SK-N-SH treated with all-trans-retinoic acid at 6 μM for 48 hours (cell line): ENCODE measurements at regions not wholly inside any gene's neighbourhood (a gene's known extent, or its start where the extent isn't known, plus 50 kb on each side); places are given as distances from the start of the nearest gene placed in this dataset.

Experiments used
- ATAC-seq: fragments of 200-7000 bp; cut with Tn5 transposase; 3 replicates; pipeline ENCODE4 v1.9.1; 2020; ENCODE audit warnings: mild to moderate bottlenecking, moderate library complexity
- ARNTL ChIP-seq: fragments of 450-650 bp; formaldehyde crosslinking; IDR thresholded peaks from 2 replicates; pipeline ENCODE4 v1.5.0; 2020; ENCODE audit warnings: low read depth, mild to moderate bottlenecking, moderate library complexity, borderline replicate concordance
- BACH2 ChIP-seq: fragments of 250-450 bp; sonication (Bioruptor Pico); IDR thresholded peaks from 2 replicates; pipeline ENCODE4 v1.9.0; 2021; ENCODE audit warnings: mild to moderate bottlenecking, borderline replicate concordance
- CSDC2 ChIP-seq: fragments of 250-450 bp; sonication (Bioruptor Pico); IDR thresholded peaks from 2 replicates; pipeline ENCODE4 v1.5.0; 2020; ENCODE audit warnings: mild to moderate bottlenecking, moderate library complexity
- ESRRG ChIP-seq: fragments of 250-450 bp; sonication (Bioruptor Pico); IDR thresholded peaks from 2 replicates; pipeline ENCODE4 v1.6.1; 2021; ENCODE audit warnings: mild to moderate bottlenecking
- GLIS3 ChIP-seq: fragments of 250-450 bp; sonication (Bioruptor Pico); IDR thresholded peaks from 2 replicates; pipeline ENCODE4 v1.5.0; 2020; ENCODE audit warnings: mild to moderate bottlenecking, moderate library complexity
- ISL1 ChIP-seq: fragments of 250-450 bp; sonication (Bioruptor Pico); IDR thresholded peaks from 2 replicates; pipeline ENCODE4 v2.1.2; 2022; ENCODE audit warnings: mild to moderate bottlenecking, moderate library complexity
- PPARA ChIP-seq: fragments of 250-450 bp; sonication (Bioruptor Pico); IDR thresholded peaks from 2 replicates; pipeline ENCODE4 v1.5.0; 2020; ENCODE audit warnings: mild to moderate bottlenecking, borderline replicate concordance
- RARB ChIP-seq: fragments of 250-450 bp; sonication (Bioruptor Pico); IDR thresholded peaks from 2 replicates; pipeline ENCODE4 v1.8.0; 2021; ENCODE audit warnings: mild to moderate bottlenecking, moderate library complexity
- TCF4 ChIP-seq: fragments of 250-450 bp; sonication (Bioruptor Pico); IDR thresholded peaks from 2 replicates; pipeline ENCODE4 v1.8.0; 2021; ENCODE audit warnings: mild to moderate bottlenecking, moderate library complexity, borderline replicate concordance
- TOX ChIP-seq: fragments of 250-450 bp; sonication (Bioruptor Pico); IDR thresholded peaks from 2 replicates; pipeline ENCODE4 v1.8.0; 2021; ENCODE audit warnings: mild to moderate bottlenecking, moderate library complexity, borderline replicate concordance
- TSHZ2 ChIP-seq: fragments of 250-450 bp; sonication (Bioruptor Pico); IDR thresholded peaks from 2 replicates; pipeline ENCODE4 v1.5.0; 2020; ENCODE audit warnings: mild to moderate bottlenecking, moderate library complexity
- ZC3H10 ChIP-seq: fragments of 250-450 bp; sonication (Bioruptor Pico); IDR thresholded peaks from 2 replicates; pipeline ENCODE4 v1.5.1; 2021; ENCODE audit warnings: mild to moderate bottlenecking, moderate library complexity
- ZFP3 ChIP-seq: fragments of 250-450 bp; sonication (Bioruptor Pico); IDR thresholded peaks from 2 replicates; pipeline ENCODE4 v1.5.0; 2020; ENCODE audit warnings: mild to moderate bottlenecking, moderate library complexity
- ZNF565 ChIP-seq: fragments of 450-650 bp; formaldehyde crosslinking; conservative IDR thresholded peaks from 2 replicates; pipeline ENCODE4 v1.5.0; 2020; ENCODE audit warnings: low read depth, mild to moderate bottlenecking, moderate library complexity
- ZNF70 ChIP-seq: fragments of 450-650 bp; formaldehyde crosslinking; IDR thresholded peaks from 2 replicates; pipeline ENCODE4 v1.5.0; 2020; ENCODE audit warnings: mild to moderate bottlenecking, moderate library complexity
- ZNF8 ChIP-seq: fragments of 450-650 bp; formaldehyde crosslinking; IDR thresholded peaks from 2 replicates; pipeline ENCODE4 v1.5.0; 2020; ENCODE audit warnings: mild to moderate bottlenecking, moderate library complexity
- TF ChIP-seq, protein P1 (sequence below): fragments of 250-450 bp; sonication (Bioruptor Pico); IDR thresholded peaks from 2 replicates; pipeline ENCODE4 v1.5.1; 2020; ENCODE audit warnings: low read depth, mild to moderate bottlenecking, moderate library complexity
- TF ChIP-seq, protein P2 (sequence below): fragments of 250-450 bp; sonication (Bioruptor Pico); IDR thresholded peaks from 2 replicates; pipeline ENCODE4 v1.8.0; 2021; ENCODE audit warnings: low read depth, mild to moderate bottlenecking, moderate library complexity, borderline replicate concordance
- TF ChIP-seq, protein P3 (sequence below): fragments of 250-450 bp; sonication (Bioruptor Pico); IDR thresholded peaks from 2 replicates; pipeline ENCODE4 v1.5.1; 2021; ENCODE audit warnings: mild to moderate bottlenecking, moderate library complexity

GRCh38 chr16:85265810-85266209, 153.5 kb upstream of the CIBAR2 start:
- no peak for ATAC-seq
- no peak for TF ChIP-seq ZC3H10 (CRISPR knock-in tag)
- TF ChIP-seq ESRRG (CRISPR knock-in tag): no peak
- no peak for TF ChIP-seq BACH2 (CRISPR knock-in tag)
- no peak for TF ChIP-seq GLIS3
- TF ChIP-seq, protein P1, sequence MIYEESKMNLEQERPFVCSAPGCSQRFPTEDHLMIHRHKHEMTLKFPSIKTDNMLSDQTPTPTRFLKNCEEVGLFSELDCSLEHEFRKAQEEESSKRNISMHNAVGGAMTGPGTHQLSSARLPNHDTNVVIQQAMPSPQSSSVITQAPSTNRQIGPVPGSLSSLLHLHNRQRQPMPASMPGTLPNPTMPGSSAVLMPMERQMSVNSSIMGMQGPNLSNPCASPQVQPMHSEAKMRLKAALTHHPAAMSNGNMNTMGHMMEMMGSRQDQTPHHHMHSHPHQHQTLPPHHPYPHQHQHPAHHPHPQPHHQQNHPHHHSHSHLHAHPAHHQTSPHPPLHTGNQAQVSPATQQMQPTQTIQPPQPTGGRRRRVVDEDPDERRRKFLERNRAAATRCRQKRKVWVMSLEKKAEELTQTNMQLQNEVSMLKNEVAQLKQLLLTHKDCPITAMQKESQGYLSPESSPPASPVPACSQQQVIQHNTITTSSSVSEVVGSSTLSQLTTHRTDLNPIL (CRISPR knock-in tag): no peak
- no peak for TF ChIP-seq CSDC2 (CRISPR knock-in tag)
- TF ChIP-seq, protein P2, sequence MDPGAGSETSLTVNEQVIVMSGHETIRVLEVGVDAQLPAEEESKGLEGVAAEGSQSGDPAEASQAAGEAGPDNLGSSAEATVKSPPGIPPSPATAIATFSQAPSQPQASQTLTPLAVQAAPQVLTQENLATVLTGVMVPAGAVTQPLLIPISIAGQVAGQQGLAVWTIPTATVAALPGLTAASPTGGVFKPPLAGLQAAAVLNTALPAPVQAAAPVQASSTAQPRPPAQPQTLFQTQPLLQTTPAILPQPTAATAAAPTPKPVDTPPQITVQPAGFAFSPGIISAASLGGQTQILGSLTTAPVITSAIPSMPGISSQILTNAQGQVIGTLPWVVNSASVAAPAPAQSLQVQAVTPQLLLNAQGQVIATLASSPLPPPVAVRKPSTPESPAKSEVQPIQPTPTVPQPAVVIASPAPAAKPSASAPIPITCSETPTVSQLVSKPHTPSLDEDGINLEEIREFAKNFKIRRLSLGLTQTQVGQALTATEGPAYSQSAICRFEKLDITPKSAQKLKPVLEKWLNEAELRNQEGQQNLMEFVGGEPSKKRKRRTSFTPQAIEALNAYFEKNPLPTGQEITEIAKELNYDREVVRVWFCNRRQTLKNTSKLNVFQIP (CRISPR knock-in tag): no peak
- no peak for TF ChIP-seq ZNF70 (CRISPR knock-in tag)
- TF ChIP-seq RARB (CRISPR knock-in tag): no peak
- TF ChIP-seq TSHZ2 (CRISPR knock-in tag): no peak

- no peak; the same call in 2 of the 3 replicates for ATAC-seq
- TF ChIP-seq TSHZ2 (CRISPR knock-in tag) (0 out of 2 replicates have a peak, but pooled peaks have one; percentile 23), TCF4 (CRISPR knock-in tag) (0 out of 2 replicates have a peak, but pooled peaks have one; percentile 14), ZC3H10 (CRISPR knock-in tag) (no peak), ZNF8 (CRISPR knock-in tag) (no peak), RARB (CRISPR knock-in tag) (no peak)
Measured at GRCh38 chr16:85266857-85267256, 154.6 kb upstream of the CIBAR2 start.

DNA sequence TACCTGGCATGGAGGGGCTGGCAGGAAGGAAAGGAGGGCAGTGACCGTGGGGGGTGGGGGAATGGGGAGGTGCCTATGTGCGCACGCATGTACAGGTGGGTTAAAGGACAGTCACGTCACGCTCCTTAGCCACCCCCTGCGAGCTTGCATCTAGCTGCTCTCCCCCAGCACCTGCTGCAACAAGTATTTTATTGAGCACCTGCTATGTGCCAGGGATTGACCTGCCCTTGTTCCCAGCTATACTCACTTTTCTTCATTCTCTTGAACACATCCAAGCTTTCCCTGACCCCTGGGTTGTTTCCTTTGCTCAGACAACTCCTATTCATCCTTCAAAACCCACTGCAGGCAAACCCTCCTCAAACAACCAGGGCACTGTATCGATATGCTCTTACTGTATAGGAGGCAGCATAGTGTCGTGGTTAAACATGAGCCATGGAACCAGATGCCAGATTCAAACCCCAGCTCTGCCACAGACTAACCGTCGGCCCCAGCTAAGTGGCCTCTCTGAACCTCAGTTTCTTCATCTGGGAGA, 155.2 kb upstream of the CIBAR2 start:
- peak; percentile 99 for TF ChIP-seq ZFP3 (CRISPR knock-in tag)
- TF ChIP-seq TOX (CRISPR knock-in tag): no peak
- no peak for ATAC-seq

DNA sequence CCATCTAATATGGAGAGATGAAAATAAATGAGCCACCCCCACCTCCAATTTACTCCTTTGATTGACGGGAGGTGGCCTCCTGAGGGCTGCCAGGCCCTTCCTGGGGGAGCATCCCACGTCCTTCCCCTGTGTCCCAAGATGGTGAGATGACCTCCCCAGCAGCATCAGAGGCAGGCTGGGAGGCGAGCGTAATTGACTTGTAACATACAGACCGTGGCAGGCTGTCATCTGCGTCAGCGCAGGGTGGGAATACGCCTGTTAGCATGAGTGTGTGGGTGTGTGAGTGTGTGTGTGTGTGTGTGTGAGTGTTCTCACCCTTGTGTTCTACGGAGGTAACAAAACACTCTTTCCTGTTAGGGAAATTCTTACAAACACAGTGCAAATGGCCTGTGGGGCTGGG, 156.9 kb upstream of the CIBAR2 start:
- TF ChIP-seq BACH2 (CRISPR knock-in tag) (no peak), CSDC2 (CRISPR knock-in tag) (no peak), GLIS3 (no peak), TCF4 (CRISPR knock-in tag) (no peak), ISL1 (no peak), ARNTL (CRISPR knock-in tag) (no peak), ZNF8 (CRISPR knock-in tag) (no peak), ESRRG (CRISPR knock-in tag) (no peak), ZNF565 (CRISPR knock-in tag) (no peak), ZC3H10 (CRISPR knock-in tag) (no peak), ZNF70 (CRISPR knock-in tag) (no peak), PPARA (CRISPR knock-in tag) (no peak)
- TF ChIP-seq, protein P3, sequence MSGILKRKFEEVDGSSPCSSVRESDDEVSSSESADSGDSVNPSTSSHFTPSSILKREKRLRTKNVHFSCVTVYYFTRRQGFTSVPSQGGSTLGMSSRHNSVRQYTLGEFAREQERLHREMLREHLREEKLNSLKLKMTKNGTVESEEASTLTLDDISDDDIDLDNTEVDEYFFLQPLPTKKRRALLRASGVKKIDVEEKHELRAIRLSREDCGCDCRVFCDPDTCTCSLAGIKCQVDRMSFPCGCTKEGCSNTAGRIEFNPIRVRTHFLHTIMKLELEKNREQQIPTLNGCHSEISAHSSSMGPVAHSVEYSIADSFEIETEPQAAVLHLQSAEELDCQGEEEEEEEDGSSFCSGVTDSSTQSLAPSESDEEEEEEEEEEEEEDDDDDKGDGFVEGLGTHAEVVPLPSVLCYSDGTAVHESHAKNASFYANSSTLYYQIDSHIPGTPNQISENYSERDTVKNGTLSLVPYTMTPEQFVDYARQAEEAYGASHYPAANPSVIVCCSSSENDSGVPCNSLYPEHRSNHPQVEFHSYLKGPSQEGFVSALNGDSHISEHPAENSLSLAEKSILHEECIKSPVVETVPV (CRISPR knock-in tag): no peak
- no peak for ATAC-seq
